ENCODE measurements at regions not wholly inside any gene's neighbourhood (a gene's known extent, or its start where the extent isn't known, plus 50 kb on each side); places are given as distances from the start of the nearest gene placed in this dataset.
A peak's percentile ranks its signal among the peaks of the same experiment; 100 is the strongest.

GRCh38 chr3:193848547-193848946 lies 255.5 kb downstream of the OPA1 start:
- in situ Hi-C loops (cut with HindIII; ENCODE audit: low sequenced_read_pairs) = no loop called here
- no peak for TF ChIP-seq CTCF (IDR thresholded peaks at IDR 0.05; ENCODE audit: low read depth, low read length)
- no peak overlapping the region for H3K4me3 ChIP-seq (ENCODE audit: low read depth, low read length)
- DNase-seq (ENCODE audit: low read depth, low spot score) = no peak

DNA sequence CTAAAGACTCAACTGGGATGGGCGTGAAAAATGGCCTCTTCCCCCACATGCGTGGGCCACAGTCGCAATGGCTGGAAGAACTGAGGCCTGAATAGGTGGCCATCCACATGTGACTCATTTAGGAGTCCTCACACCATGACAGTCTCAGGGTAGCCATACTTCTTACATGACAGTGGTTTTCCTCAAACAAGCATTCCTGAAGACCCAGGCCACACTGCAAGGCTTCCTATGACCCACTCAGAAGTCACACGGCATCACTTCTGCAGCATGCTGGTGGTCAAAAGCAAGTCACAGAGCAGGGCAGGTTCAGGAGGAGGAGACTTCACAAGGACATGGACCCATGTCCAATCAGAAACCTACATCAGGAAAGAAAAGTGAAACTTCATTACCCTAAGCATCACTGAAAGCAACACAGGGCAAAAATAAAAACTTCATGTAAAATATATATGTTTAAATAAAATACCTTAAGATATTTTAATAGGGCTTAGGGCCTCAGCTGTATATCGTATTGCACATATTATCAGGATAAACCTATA lies 257.1 kb downstream of the OPA1 start:
- in situ Hi-C loops (cut with HindIII; ENCODE audit: low sequenced_read_pairs) = no loop called here
- no peak for TF ChIP-seq CTCF (IDR thresholded peaks at IDR 0.05; ENCODE audit: low read depth, low read length)
- DNase-seq (ENCODE audit: low read depth, low spot score) = no peak
- no peak overlapping the region for H3K4me3 ChIP-seq (ENCODE audit: low read depth, low read length)

DNA sequence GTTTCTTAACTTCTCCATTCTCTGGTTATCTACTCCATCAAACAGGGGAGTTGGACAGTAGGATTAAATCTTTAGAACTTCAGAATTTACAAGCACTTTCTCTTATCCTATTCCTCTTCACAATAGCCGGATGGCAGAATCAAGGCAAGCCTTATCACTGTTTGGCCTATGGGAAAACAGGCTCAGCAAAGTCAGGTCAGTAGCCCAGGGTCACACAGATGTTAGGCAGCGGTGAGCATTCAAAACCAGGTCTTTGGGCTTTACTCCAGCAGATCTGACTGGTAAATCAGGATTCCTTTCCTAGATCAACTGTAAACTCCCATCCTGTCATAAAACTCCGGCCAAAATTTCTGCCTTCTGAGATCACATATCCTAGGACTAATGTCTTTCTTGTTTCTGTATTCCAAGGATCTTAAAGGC lies 258.4 kb downstream of the OPA1 start:
- TF ChIP-seq CTCF (IDR thresholded peaks at IDR 0.05; ENCODE audit: low read depth, low read length) = no peak
- in situ Hi-C loops (cut with HindIII; ENCODE audit: low sequenced_read_pairs) = no loop called here
- H3K4me3 ChIP-seq (ENCODE audit: low read depth, low read length) = no peak overlapping the region
- no peak for DNase-seq (ENCODE audit: low read depth, low spot score)

DNA sequence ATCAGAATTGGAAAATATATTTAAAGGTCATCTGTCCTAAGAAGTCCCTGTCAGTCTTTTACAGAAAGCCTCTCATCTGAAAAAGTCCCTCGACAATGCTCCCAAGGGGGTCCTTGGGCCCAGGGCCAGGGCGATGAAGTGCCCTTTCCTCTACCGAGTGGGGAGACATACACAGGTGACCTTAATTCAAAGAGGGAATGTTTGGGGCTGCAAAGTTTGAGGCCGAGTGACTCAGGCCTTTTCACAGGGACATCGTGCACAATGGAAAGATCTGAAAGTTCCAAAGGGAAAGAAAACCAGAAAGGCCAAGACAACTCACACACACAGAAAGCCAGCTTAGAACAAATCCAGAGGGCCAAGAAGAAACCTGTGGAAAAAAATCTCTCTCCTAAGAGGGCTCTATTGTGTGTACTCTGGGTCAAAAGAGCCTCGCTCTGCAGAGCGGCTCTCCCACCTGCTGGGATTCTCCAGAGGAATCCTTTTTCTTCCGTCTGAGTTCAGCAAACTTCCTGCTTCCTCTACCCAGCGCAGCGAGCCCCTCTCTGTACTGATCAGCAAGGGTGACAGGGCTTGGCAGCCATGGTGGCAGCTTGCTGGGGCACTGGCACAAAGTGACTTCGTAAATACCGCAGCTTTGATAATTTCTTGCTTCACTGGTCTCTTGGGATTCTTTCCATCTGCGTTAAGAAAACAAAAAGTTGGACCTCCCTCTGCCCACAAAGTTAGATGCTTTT lies 259.1 kb downstream of the OPA1 start:
- no peak for TF ChIP-seq CTCF (IDR thresholded peaks at IDR 0.05; ENCODE audit: low read depth, low read length)
- peak; percentile 68 for DNase-seq (ENCODE audit: low read depth, low spot score)
- no peak overlapping the region for H3K4me3 ChIP-seq (ENCODE audit: low read depth, low read length)
- in situ Hi-C loops (cut with HindIII; ENCODE audit: low sequenced_read_pairs) = no loop called here

GRCh38 chr3:193852901-193853300 lies 259.9 kb downstream of the OPA1 start:
- TF ChIP-seq CTCF (IDR thresholded peaks at IDR 0.05; ENCODE audit: low read depth, low read length) = no peak
- DNase-seq (ENCODE audit: low read depth, low spot score) = peak; percentile 69
- no peak overlapping the region for H3K4me3 ChIP-seq (ENCODE audit: low read depth, low read length)
- in situ Hi-C loops (cut with HindIII; ENCODE audit: low sequenced_read_pairs) = no loop called here

- no peak for TF ChIP-seq CTCF (IDR thresholded peaks at IDR 0.05; ENCODE audit: low read depth, low read length)
- H3K4me3 ChIP-seq (ENCODE audit: low read depth, low read length) = no peak overlapping the region
- in situ Hi-C loops (cut with HindIII; ENCODE audit: low sequenced_read_pairs) = no loop called here
- DNase-seq (ENCODE audit: low read depth, low spot score) = no peak
These were observed 260.7 kb downstream of the OPA1 start for GRCh38 chr3:193853511-193854219.

Measured in astrocyte of the spinal cord (primary cell).